Spleen (tissue), 11 donors: ENCODE measurements at regions not wholly inside any gene's neighbourhood (a gene's known extent, or its start where the extent isn't known, plus 50 kb on each side); places are given as distances from the start of the nearest gene placed in this dataset.

Source experiments
- DNase-seq: peaks from one replicate; pipeline ENCODE4 v3.0.0-alpha.2; 2020
- H3K27ac ChIP-seq, 8 donors: fragments of 200-600 bp; sonication (generic) in 7 of 8; 1 replicate in 4 of 8; 2 replicates in 4 of 8; pipeline versions ENCODE4 v1.5.0 to v1.8.0; 2016 to 2021; ENCODE audit warnings: inconsistent platforms in 4 of 8, mild to moderate bottlenecking in 4 of 8, moderate library complexity in 1 of 8
- H3K27me3 ChIP-seq, 7 donors: fragments of 200-600 bp; sonication (generic) in 6 of 7; replicated peaks in 1 of 7; 1 replicate in 4 of 7; 2 replicates in 3 of 7; pipeline versions ENCODE4 v1.5.0 to v1.8.0; 2016 to 2021; ENCODE audit warnings: inconsistent platforms in 3 of 7, mild to moderate bottlenecking in 1 of 7
- H3K36me3 ChIP-seq, 6 donors: fragments of 200-600 bp; sonication (generic) in 5 of 6; 1 replicate in 4 of 6; 2 replicates in 2 of 6; pipeline versions ENCODE4 v1.5.0 to v1.8.0; 2016 to 2021; ENCODE audit warnings: inconsistent platforms in 2 of 6
- H3K4me1 ChIP-seq, 6 donors: fragments of 200-600 bp; sonication (generic) in 5 of 6; 1 replicate in 3 of 6; 2 replicates in 3 of 6; pipeline versions ENCODE4 v1.5.0 to v1.8.0; 2016 to 2021; ENCODE audit warnings: inconsistent platforms in 3 of 6
- H3K4me3 ChIP-seq, 8 donors: fragments of 200-600 bp; sonication (generic) in 7 of 8; 1 replicate in 4 of 8; 2 replicates in 4 of 8; pipeline versions ENCODE4 v1.5.0 to v1.8.0; 2016 to 2021; ENCODE audit warnings: inconsistent platforms in 4 of 8, mild to moderate bottlenecking in 4 of 8, moderate library complexity in 2 of 8
- H3K9me3 ChIP-seq, 8 donors: fragments of 200-600 bp; sonication (generic) in 7 of 8; 1 replicate in 4 of 8; 2 replicates in 4 of 8; pipeline versions ENCODE4 v1.5.0 to v1.8.0; 2016 to 2021; ENCODE audit warnings: inconsistent platforms in 4 of 8
- POLR2A ChIP-seq, 3 donors: fragments of 450-650 bp; IDR thresholded peaks; one replicate each; pipeline ENCODE4 v1.5.1; 2017; ENCODE audit warnings: antibody characterized with exemption in 3 of 3, mild to moderate bottlenecking in 1 of 3
- POLR2AphosphoS5 ChIP-seq, 3 donors: sonication (generic); formaldehyde crosslinking; IDR thresholded peaks; one replicate each; pipeline ENCODE4 v1.5.1; 2017; ENCODE audit warnings: antibody characterized with exemption in 3 of 3
- WGBS, 5 donors: extraction: QIAGEN DNeasy Blood & Tissue Kit in 3 of 5; methylation state at CpG; one replicate each; pipeline versions ENCODE4 v1.1.5 to v1.1.7; 2013 to 2018; 5-methylcytosine and 5-hydroxymethylcytosine counted together
- intact Hi-C: fragments of 100-400 bp; cut with DNase I; formaldehyde crosslinking; loops from one replicate; pipeline ENCODE4 v1.15.0; 2023; ENCODE audit warnings: low total_unique reads
- TF ChIP-seq, protein P1 (sequence below), 11 experiments: fragments of 200-600 bp in 7 of 11; fragments of 450-650 bp in 4 of 11; sonication (generic) in 4 of 11; IDR thresholded peaks in 8 of 11; conservative IDR thresholded peaks in 3 of 11; 1 replicate in 7 of 11; 2 replicates in 4 of 11; pipeline versions ENCODE4 v1.4.0 to v1.8.0; 2016 to 2021; ENCODE audit warnings: antibody characterized with exemption in 11 of 11, inconsistent platforms in 4 of 11, mild to moderate bottlenecking in 1 of 11
- donor health status: healthy with polysubstance abuse.
- donor health status: DM: no; HTN: no; CAD: no; lungs with moderate emphysema.
- donor health status: DM: no; HTN: no; CAD: no.
- donor health status: Bipolar disorder and iron deficiency.
- donor health status: healthy.
- donor health status: DM: no; HTN: no; CAD: no.
- donor health status: DM: yes; HTN: yes; CAD: no.

DNA sequence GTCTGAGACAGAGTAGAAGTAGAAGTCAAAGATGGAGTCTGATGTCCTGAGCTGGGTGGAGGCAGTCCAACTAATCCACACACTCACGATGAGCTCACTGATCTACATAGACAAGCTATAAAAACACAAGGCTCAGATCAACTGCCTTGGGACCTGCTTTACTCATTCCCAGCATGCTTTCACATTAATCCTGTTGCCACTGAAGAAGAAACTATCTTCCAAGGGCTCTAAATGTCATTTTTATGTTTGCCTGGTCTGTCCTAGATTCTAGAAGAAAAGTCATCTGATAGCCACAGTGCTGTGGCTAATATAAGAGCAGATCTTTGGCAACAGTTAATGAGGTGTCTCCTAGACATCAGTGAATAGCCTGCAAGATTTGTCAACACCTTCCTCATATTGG is 522.7 kb downstream of the NUF2 start:
- 83 to 92% (median 86%) methylated on average over 1 of the region's 1 CpG for WGBS, 5 donors
- Histone ChIP-seq H3K27ac (no peak overlapping the region), H3K4me3 (no peak overlapping the region), H3K27me3 (no peaks in the 10 kb centered on the region), H3K4me1 (no peaks in the 10 kb centered on the region), H3K36me3 (no peaks in the 10 kb centered on the region), H3K9me3 (peaks cover 0 to 4% (median 0%) of the 10 kb centered on the region in 8 donors)
- DNase-seq, result no peak
- TF ChIP-seq POLR2AphosphoS5 (IDR thresholded peaks at IDR 0.05), result no peak
- TF ChIP-seq, protein P1, sequence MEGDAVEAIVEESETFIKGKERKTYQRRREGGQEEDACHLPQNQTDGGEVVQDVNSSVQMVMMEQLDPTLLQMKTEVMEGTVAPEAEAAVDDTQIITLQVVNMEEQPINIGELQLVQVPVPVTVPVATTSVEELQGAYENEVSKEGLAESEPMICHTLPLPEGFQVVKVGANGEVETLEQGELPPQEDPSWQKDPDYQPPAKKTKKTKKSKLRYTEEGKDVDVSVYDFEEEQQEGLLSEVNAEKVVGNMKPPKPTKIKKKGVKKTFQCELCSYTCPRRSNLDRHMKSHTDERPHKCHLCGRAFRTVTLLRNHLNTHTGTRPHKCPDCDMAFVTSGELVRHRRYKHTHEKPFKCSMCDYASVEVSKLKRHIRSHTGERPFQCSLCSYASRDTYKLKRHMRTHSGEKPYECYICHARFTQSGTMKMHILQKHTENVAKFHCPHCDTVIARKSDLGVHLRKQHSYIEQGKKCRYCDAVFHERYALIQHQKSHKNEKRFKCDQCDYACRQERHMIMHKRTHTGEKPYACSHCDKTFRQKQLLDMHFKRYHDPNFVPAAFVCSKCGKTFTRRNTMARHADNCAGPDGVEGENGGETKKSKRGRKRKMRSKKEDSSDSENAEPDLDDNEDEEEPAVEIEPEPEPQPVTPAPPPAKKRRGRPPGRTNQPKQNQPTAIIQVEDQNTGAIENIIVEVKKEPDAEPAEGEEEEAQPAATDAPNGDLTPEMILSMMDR (IDR thresholded peaks at IDR 0.05 in 8 of 11, conservative IDR thresholded peaks at IDR 0.05 in 3 of 11), result no peak
- no peak for TF ChIP-seq POLR2A (IDR thresholded peaks at IDR 0.05)
- intact Hi-C loops, result no loop called here

DNA sequence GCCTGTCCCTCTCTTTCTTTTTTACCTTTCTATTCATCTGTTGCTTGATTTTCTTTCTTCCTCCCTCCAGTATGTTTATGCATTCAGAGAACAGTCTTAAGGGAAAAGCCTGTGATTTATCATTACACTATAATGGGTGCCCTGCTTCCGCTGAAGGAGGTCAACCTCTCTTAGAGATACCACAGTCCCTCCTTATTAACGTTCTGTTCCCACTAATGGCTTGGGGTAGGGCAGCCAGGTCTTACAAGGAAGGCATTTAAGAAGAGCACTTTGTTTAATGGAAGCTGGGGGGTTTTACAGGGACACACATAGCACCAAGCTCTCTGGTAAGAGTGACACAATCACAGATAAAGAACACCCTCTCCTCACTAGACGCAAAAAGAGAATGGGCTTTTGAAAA is 523.5 kb downstream of the NUF2 start:
- peaks cover 0 to 4% (median 0%) of the 10 kb centered on the region in 8 donors for H3K9me3 ChIP-seq
- H3K36me3 ChIP-seq, result no peaks in the 10 kb centered on the region
- H3K27ac ChIP-seq, result no peak overlapping the region
- intact Hi-C loops, result no loop called here
- TF ChIP-seq POLR2A (IDR thresholded peaks at IDR 0.05), result no peak
- TF ChIP-seq POLR2AphosphoS5 (IDR thresholded peaks at IDR 0.05), result no peak
- TF ChIP-seq, protein P1 (IDR thresholded peaks at IDR 0.05 in 8 of 11, conservative IDR thresholded peaks at IDR 0.05 in 3 of 11), result no peak
- H3K4me3 ChIP-seq, result no peak overlapping the region
- no peaks in the 10 kb centered on the region for H3K27me3 ChIP-seq
- no peaks in the 10 kb centered on the region for H3K4me1 ChIP-seq
- 61 to 75% (median 74%) methylated on average over 3 of the region's 3 CpGs for WGBS, 5 donors
- no peak for DNase-seq

DNA sequence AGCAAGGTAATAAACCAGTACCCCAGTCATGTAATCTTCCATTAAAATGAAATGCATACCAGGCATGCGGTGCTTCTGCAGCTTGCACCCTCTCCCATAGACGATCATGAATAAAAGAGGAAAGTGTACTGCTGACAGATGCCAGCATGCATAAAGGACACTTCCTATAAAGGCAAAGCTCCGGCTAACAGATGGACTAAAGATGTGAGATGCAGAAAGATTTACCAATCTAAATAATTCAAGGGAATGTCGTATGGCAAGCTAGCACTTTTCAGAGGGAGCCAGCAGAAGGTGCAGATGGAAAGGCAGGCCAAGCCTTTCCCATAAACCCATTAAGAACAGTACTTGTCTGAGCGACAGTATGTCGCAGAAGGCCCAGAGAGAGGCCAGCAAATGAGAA is 542.0 kb downstream of the NUF2 start:
- Histone ChIP-seq H3K36me3 (no peaks in the 10 kb centered on the region), H3K4me1 (no peaks in the 10 kb centered on the region), H3K9me3 (peaks cover 0 to 10% (median 1%) of the 10 kb centered on the region in 8 donors), H3K27me3 (no peaks in the 10 kb centered on the region), H3K4me3 (no peak overlapping the region), H3K27ac (no peak overlapping the region)
- intact Hi-C loops, result no loop called here
- no peak for DNase-seq
- WGBS, 5 donors, result 71 to 84% (median 76%) methylated on average over 6 of the region's 6 CpGs
- no peak for TF ChIP-seq POLR2AphosphoS5 (IDR thresholded peaks at IDR 0.05)
- TF ChIP-seq, protein P1 (IDR thresholded peaks at IDR 0.05 in 8 of 11, conservative IDR thresholded peaks at IDR 0.05 in 3 of 11), result no peak
- TF ChIP-seq POLR2A (IDR thresholded peaks at IDR 0.05), result no peak

DNA sequence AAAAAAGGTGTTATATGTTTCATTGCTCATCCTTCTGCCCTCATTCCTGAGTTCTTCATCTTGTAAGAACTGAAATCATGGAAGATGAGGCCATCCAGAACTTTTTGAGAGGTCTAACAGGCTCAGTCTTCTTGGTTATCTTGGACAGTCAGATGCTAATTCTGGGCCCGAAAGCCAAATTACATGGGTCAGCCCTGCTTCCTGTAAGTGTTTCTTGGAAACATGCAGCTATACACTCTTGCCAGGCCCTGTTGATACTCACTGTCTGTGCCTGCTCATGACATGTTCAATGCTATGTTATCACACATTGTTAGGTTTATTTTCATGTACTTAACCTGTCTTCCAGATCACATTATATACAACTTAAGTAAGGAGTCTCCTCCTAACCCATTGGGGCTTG is 542.5 kb downstream of the NUF2 start:
- H3K27ac ChIP-seq, result no peak overlapping the region
- H3K27me3 ChIP-seq, result no peaks in the 10 kb centered on the region
- H3K36me3 ChIP-seq, result no peaks in the 10 kb centered on the region
- intact Hi-C loops, result no loop called here
- no peak overlapping the region for H3K4me3 ChIP-seq
- no peak for DNase-seq
- 58 to 83% (median 76%) methylated on average over 1 of the region's 1 CpG for WGBS, 5 donors
- peaks cover 0 to 14% (median 3%) of the 10 kb centered on the region in 8 donors for H3K9me3 ChIP-seq
- no peak for TF ChIP-seq POLR2AphosphoS5 (IDR thresholded peaks at IDR 0.05)
- TF ChIP-seq, protein P1 (IDR thresholded peaks at IDR 0.05 in 8 of 11, conservative IDR thresholded peaks at IDR 0.05 in 3 of 11), result no peak
- TF ChIP-seq POLR2A (IDR thresholded peaks at IDR 0.05), result no peak
- no peaks in the 10 kb centered on the region for H3K4me1 ChIP-seq
